Fibroblast of gingiva (primary cell): ENCODE measurements at regions not wholly inside any gene's neighbourhood (a gene's known extent, or its start where the extent isn't known, plus 50 kb on each side); places are given as distances from the start of the nearest gene placed in this dataset.
"Not testable (repeated sequence)": the region's sequence is repeated elsewhere in the genome, so short reads cannot be mapped to it uniquely, and the experiment has no call there.

Source experiments
- DNase-seq: peaks from one replicate; pipeline ENCODE4 v3.0.0-alpha.2; 2011; ENCODE audit warnings: low read depth

GRCh38 chrX:114272096-114272686, 311.7 kb upstream of the HTR2C start:
- DNase-seq: no peak

GRCh38 chrX:114270371-114270770, 313.5 kb upstream of the HTR2C start:
- not testable (repeated sequence) for DNase-seq

- DNase-seq: no peak
Observed at GRCh38 chrX:114268643-114269042, 315.2 kb upstream of the HTR2C start.

GRCh38 chrX:114267142-114267541, 316.7 kb upstream of the HTR2C start:
- no peak for DNase-seq

- DNase-seq: no peak
Observed at GRCh38 chrX:114252186-114252585, 331.7 kb upstream of the HTR2C start.

GRCh38 chrX:114251575-114251974, 332.3 kb upstream of the HTR2C start:
- DNase-seq: no peak

- DNase-seq: no peak
Observed at GRCh38 chrX:114221445-114221844, 362.4 kb upstream of the HTR2C start.

GRCh38 chrX:114210879-114211278, 373.0 kb upstream of the HTR2C start:
- DNase-seq: no peak

- no peak for DNase-seq
Observed at GRCh38 chrX:114201622-114202021, 382.3 kb upstream of the HTR2C start.

- no peak for DNase-seq
Observed at GRCh38 chrX:114181195-114181594, 402.7 kb upstream of the HTR2C start.

- DNase-seq: no peak
Observed at GRCh38 chrX:114178126-114178525, 405.8 kb upstream of the HTR2C start.

GRCh38 chrX:114167276-114167675, 416.6 kb upstream of the HTR2C start:
- not testable (repeated sequence) for DNase-seq

GRCh38 chrX:114166601-114167000, 417.3 kb upstream of the HTR2C start:
- DNase-seq: no peak

- DNase-seq: no peak
Observed at GRCh38 chrX:114165537-114165936, 418.3 kb upstream of the HTR2C start.

- DNase-seq: no peak
Observed at GRCh38 chrX:114162068-114162735, 421.7 kb upstream of the HTR2C start.

- no peak for DNase-seq
Observed at GRCh38 chrX:114152801-114153200, 431.1 kb upstream of the HTR2C start.

GRCh38 chrX:114152130-114152529, 431.8 kb upstream of the HTR2C start:
- DNase-seq: peak; percentile 19

GRCh38 chrX:114134465-114134864, 449.4 kb upstream of the HTR2C start:
- no peak for DNase-seq

- DNase-seq: no peak
Observed at GRCh38 chrX:114127411-114128025, 456.4 kb upstream of the HTR2C start.

- DNase-seq: no peak
Observed at GRCh38 chrX:114127005-114127404, 456.9 kb upstream of the HTR2C start.

- DNase-seq: no peak
Observed at GRCh38 chrX:114101081-114101480, 482.8 kb upstream of the HTR2C start.

GRCh38 chrX:114097866-114098265, 486.0 kb upstream of the HTR2C start:
- DNase-seq: no peak

GRCh38 chrX:114097427-114097826, 486.5 kb upstream of the HTR2C start:
- no peak for DNase-seq

- no peak for DNase-seq
Observed at GRCh38 chrX:114095789-114096188, 488.1 kb upstream of the HTR2C start.
